ENCODE measurements at regions not wholly inside any gene's neighbourhood (a gene's known extent, or its start where the extent isn't known, plus 50 kb on each side); places are given as distances from the start of the nearest gene placed in this dataset.
"Not testable (repeated sequence)": the region's sequence is repeated elsewhere in the genome, so short reads cannot be mapped to it uniquely, and the experiment has no call there.

GRCh38 chr11:91538065-91538464 is 686.6 kb upstream of the FAT3 start:
- Histone ChIP-seq H3K27ac (ENCODE audit: low read depth, low read length) (no peak overlapping the region), H3K9ac (ENCODE audit: low read depth in 1 of 2, low read length in 2 of 2) (no peak overlapping the region), H3K27me3 (ENCODE audit: control insufficient read depth in 1 of 2, insufficient read depth in 2 of 2, low read length in 2 of 2) (no peaks in the 10 kb centered on the region), H3K36me3 (ENCODE audit: control insufficient read depth in 1 of 2, insufficient read depth in 2 of 2, low read length in 2 of 2) (no peaks in the 10 kb centered on the region), H3K4me3 (ENCODE audit: low read depth in 1 of 2, low read length in 2 of 2) (no peak overlapping the region), H3K4me1 (ENCODE audit: control insufficient read depth in 1 of 2, insufficient read depth in 2 of 2, low read length in 2 of 2) (no peaks in the 10 kb centered on the region), H3K9me3 (ENCODE audit: control insufficient read depth in 1 of 2, low read length in 2 of 2) (peaks cover 0 to 2% of the 10 kb centered on the region in 2 donors)

- Histone ChIP-seq H3K27ac (ENCODE audit: low read depth, low read length) (no peak overlapping the region), H3K4me1 (ENCODE audit: control insufficient read depth in 1 of 2, insufficient read depth in 2 of 2, low read length in 2 of 2) (no peaks in the 10 kb centered on the region), H3K9ac (ENCODE audit: low read depth in 1 of 2, low read length in 2 of 2) (no peak overlapping the region), H3K36me3 (ENCODE audit: control insufficient read depth in 1 of 2, insufficient read depth in 2 of 2, low read length in 2 of 2) (no peaks in the 10 kb centered on the region), H3K27me3 (ENCODE audit: control insufficient read depth in 1 of 2, insufficient read depth in 2 of 2, low read length in 2 of 2) (no peaks in the 10 kb centered on the region), H3K4me3 (ENCODE audit: low read depth in 1 of 2, low read length in 2 of 2) (no peak overlapping the region), H3K9me3 (ENCODE audit: control insufficient read depth in 1 of 2, low read length in 2 of 2) (peaks cover 0 to 2% of the 10 kb centered on the region in 2 donors)
Observed at GRCh38 chr11:91536366-91536765, 688.3 kb upstream of the FAT3 start.

- no peak overlapping the region for H3K4me3 ChIP-seq (ENCODE audit: low read depth in 1 of 2, low read length in 2 of 2)
Observed at GRCh38 chr11:91528965-91529364, 695.7 kb upstream of the FAT3 start.

GRCh38 chr11:91527380-91528030 is 697.1 kb upstream of the FAT3 start:
- Histone ChIP-seq H3K9me3 (ENCODE audit: control insufficient read depth in 1 of 2, low read length in 2 of 2) (peaks cover 0 to 6% of the 10 kb centered on the region in 2 donors), H3K27ac (ENCODE audit: low read depth, low read length) (no peak overlapping the region), H3K4me1 (ENCODE audit: control insufficient read depth in 1 of 2, insufficient read depth in 2 of 2, low read length in 2 of 2) (no peaks in the 10 kb centered on the region), H3K36me3 (ENCODE audit: control insufficient read depth in 1 of 2, insufficient read depth in 2 of 2, low read length in 2 of 2) (no peaks in the 10 kb centered on the region), H3K27me3 (ENCODE audit: control insufficient read depth in 1 of 2, insufficient read depth in 2 of 2, low read length in 2 of 2) (no peaks in the 10 kb centered on the region), H3K4me3 (ENCODE audit: low read depth in 1 of 2, low read length in 2 of 2) (no peak overlapping the region), H3K9ac (ENCODE audit: low read depth in 1 of 2, low read length in 2 of 2) (no peak overlapping the region)

More at GRCh38 chr11:91528965-91529364, 695.7 kb upstream of the FAT3 start:
- no peaks in the 10 kb centered on the region for H3K4me1 ChIP-seq (ENCODE audit: control insufficient read depth in 1 of 2, insufficient read depth in 2 of 2, low read length in 2 of 2)
- peaks cover 0 to 6% of the 10 kb centered on the region in 2 donors for H3K9me3 ChIP-seq (ENCODE audit: control insufficient read depth in 1 of 2, low read length in 2 of 2)
- no peaks in the 10 kb centered on the region for H3K36me3 ChIP-seq (ENCODE audit: control insufficient read depth in 1 of 2, insufficient read depth in 2 of 2, low read length in 2 of 2)
- H3K27me3 ChIP-seq (ENCODE audit: control insufficient read depth in 1 of 2, insufficient read depth in 2 of 2, low read length in 2 of 2), result no peaks in the 10 kb centered on the region
- H3K27ac ChIP-seq (ENCODE audit: low read depth, low read length), result no peak overlapping the region
- H3K9ac ChIP-seq (ENCODE audit: low read depth in 1 of 2, low read length in 2 of 2), result no peak overlapping the region

GRCh38 chr11:91513734-91514133 is 710.9 kb upstream of the FAT3 start:
- no peaks in the 10 kb centered on the region for H3K9me3 ChIP-seq (ENCODE audit: control insufficient read depth in 1 of 2, low read length in 2 of 2)
- no peaks in the 10 kb centered on the region for H3K4me1 ChIP-seq (ENCODE audit: control insufficient read depth in 1 of 2, insufficient read depth in 2 of 2, low read length in 2 of 2)
- no peaks in the 10 kb centered on the region for H3K27me3 ChIP-seq (ENCODE audit: control insufficient read depth in 1 of 2, insufficient read depth in 2 of 2, low read length in 2 of 2)
- H3K9ac ChIP-seq (ENCODE audit: low read depth in 1 of 2, low read length in 2 of 2), result no peak overlapping the region
- H3K27ac ChIP-seq (ENCODE audit: low read depth, low read length), result no peak overlapping the region
- H3K36me3 ChIP-seq (ENCODE audit: control insufficient read depth in 1 of 2, insufficient read depth in 2 of 2, low read length in 2 of 2), result no peaks in the 10 kb centered on the region
- H3K4me3 ChIP-seq (ENCODE audit: low read depth in 1 of 2, low read length in 2 of 2), result no peak overlapping the region

GRCh38 chr11:91497847-91498246 is 726.8 kb upstream of the FAT3 start:
- Histone ChIP-seq H3K36me3 (ENCODE audit: control insufficient read depth in 1 of 2, insufficient read depth in 2 of 2, low read length in 2 of 2) (no peaks in the 10 kb centered on the region), H3K9me3 (ENCODE audit: control insufficient read depth in 1 of 2, low read length in 2 of 2) (no peaks in the 10 kb centered on the region), H3K27ac (ENCODE audit: low read depth, low read length) (no peak overlapping the region), H3K9ac (ENCODE audit: low read depth in 1 of 2, low read length in 2 of 2) (no peak overlapping the region), H3K4me3 (ENCODE audit: low read depth in 1 of 2, low read length in 2 of 2) (no peak overlapping the region), H3K4me1 (ENCODE audit: control insufficient read depth in 1 of 2, insufficient read depth in 2 of 2, low read length in 2 of 2) (no peaks in the 10 kb centered on the region), H3K27me3 (ENCODE audit: control insufficient read depth in 1 of 2, insufficient read depth in 2 of 2, low read length in 2 of 2) (no peaks in the 10 kb centered on the region)

- H3K4me1 ChIP-seq (ENCODE audit: control insufficient read depth in 1 of 2, insufficient read depth in 2 of 2, low read length in 2 of 2), result no peaks in the 10 kb centered on the region
- no peaks in the 10 kb centered on the region for H3K9me3 ChIP-seq (ENCODE audit: control insufficient read depth in 1 of 2, low read length in 2 of 2)
- no peaks in the 10 kb centered on the region for H3K27me3 ChIP-seq (ENCODE audit: control insufficient read depth in 1 of 2, insufficient read depth in 2 of 2, low read length in 2 of 2)
- H3K27ac ChIP-seq (ENCODE audit: low read depth, low read length), result no peak overlapping the region
- H3K36me3 ChIP-seq (ENCODE audit: control insufficient read depth in 1 of 2, insufficient read depth in 2 of 2, low read length in 2 of 2), result no peaks in the 10 kb centered on the region
- no peak overlapping the region for H3K4me3 ChIP-seq (ENCODE audit: low read depth in 1 of 2, low read length in 2 of 2)
- H3K9ac ChIP-seq (ENCODE audit: low read depth in 1 of 2, low read length in 2 of 2), result no peak overlapping the region
Observed at GRCh38 chr11:91495837-91496236, 728.8 kb upstream of the FAT3 start.

- Histone ChIP-seq H3K9me3 (ENCODE audit: control insufficient read depth in 1 of 2, low read length in 2 of 2) (no peaks in the 10 kb centered on the region), H3K4me3 (ENCODE audit: low read depth in 1 of 2, low read length in 2 of 2) (no peak overlapping the region), H3K27ac (ENCODE audit: low read depth, low read length) (no peak overlapping the region), H3K4me1 (ENCODE audit: control insufficient read depth in 1 of 2, insufficient read depth in 2 of 2, low read length in 2 of 2) (no peaks in the 10 kb centered on the region), H3K9ac (ENCODE audit: low read depth in 1 of 2, low read length in 2 of 2) (no peak overlapping the region), H3K27me3 (ENCODE audit: control insufficient read depth in 1 of 2, insufficient read depth in 2 of 2, low read length in 2 of 2) (no peaks in the 10 kb centered on the region), H3K36me3 (ENCODE audit: control insufficient read depth in 1 of 2, insufficient read depth in 2 of 2, low read length in 2 of 2) (no peaks in the 10 kb centered on the region)
Observed at GRCh38 chr11:91489989-91490388, 734.6 kb upstream of the FAT3 start.

GRCh38 chr11:91483956-91484355 is 740.7 kb upstream of the FAT3 start:
- H3K27ac ChIP-seq (ENCODE audit: low read depth, low read length); H3K4me3 ChIP-seq (ENCODE audit: low read depth in 1 of 2, low read length in 2 of 2); H3K9me3 ChIP-seq (ENCODE audit: control insufficient read depth in 1 of 2, low read length in 2 of 2); H3K36me3 ChIP-seq (ENCODE audit: control insufficient read depth in 1 of 2, insufficient read depth in 2 of 2, low read length in 2 of 2); H3K4me1 ChIP-seq (ENCODE audit: control insufficient read depth in 1 of 2, insufficient read depth in 2 of 2, low read length in 2 of 2); H3K27me3 ChIP-seq (ENCODE audit: control insufficient read depth in 1 of 2, insufficient read depth in 2 of 2, low read length in 2 of 2); H3K9ac ChIP-seq (ENCODE audit: low read depth in 1 of 2, low read length in 2 of 2): not testable (repeated sequence)

- H3K9me3 ChIP-seq (ENCODE audit: control insufficient read depth in 1 of 2, low read length in 2 of 2); H3K27ac ChIP-seq (ENCODE audit: low read depth, low read length); H3K4me1 ChIP-seq (ENCODE audit: control insufficient read depth in 1 of 2, insufficient read depth in 2 of 2, low read length in 2 of 2); H3K9ac ChIP-seq (ENCODE audit: low read depth in 1 of 2, low read length in 2 of 2); H3K36me3 ChIP-seq (ENCODE audit: control insufficient read depth in 1 of 2, insufficient read depth in 2 of 2, low read length in 2 of 2); H3K4me3 ChIP-seq (ENCODE audit: low read depth in 1 of 2, low read length in 2 of 2); H3K27me3 ChIP-seq (ENCODE audit: control insufficient read depth in 1 of 2, insufficient read depth in 2 of 2, low read length in 2 of 2): not testable (repeated sequence)
Observed at GRCh38 chr11:91481875-91482274, 742.7 kb upstream of the FAT3 start.

GRCh38 chr11:91470656-91471055 is 754.0 kb upstream of the FAT3 start:
- Histone ChIP-seq H3K9me3 (ENCODE audit: control insufficient read depth in 1 of 2, low read length in 2 of 2) (no peaks in the 10 kb centered on the region), H3K4me1 (ENCODE audit: control insufficient read depth in 1 of 2, insufficient read depth in 2 of 2, low read length in 2 of 2) (no peaks in the 10 kb centered on the region), H3K36me3 (ENCODE audit: control insufficient read depth in 1 of 2, insufficient read depth in 2 of 2, low read length in 2 of 2) (no peaks in the 10 kb centered on the region)

More at GRCh38 chr11:91470656-91471055, 754.0 kb upstream of the FAT3 start:
- Histone ChIP-seq H3K27me3 (ENCODE audit: control insufficient read depth in 1 of 2, insufficient read depth in 2 of 2, low read length in 2 of 2) (no peaks in the 10 kb centered on the region), H3K27ac (ENCODE audit: low read depth, low read length) (no peak overlapping the region), H3K9ac (ENCODE audit: low read depth in 1 of 2, low read length in 2 of 2) (no peak overlapping the region), H3K4me3 (ENCODE audit: low read depth in 1 of 2, low read length in 2 of 2) (no peak overlapping the region)

Data from duodenal mucosa (tissue), 2 donors.